Left forelimb (tissue), 1 donor: ENCODE measurements at regions not wholly inside any gene's neighbourhood (a gene's known extent, or its start where the extent isn't known, plus 50 kb on each side); places are given as distances from the start of the nearest gene placed in this dataset.
"Not testable (repeated sequence)": the region's sequence is repeated elsewhere in the genome, so short reads cannot be mapped to it uniquely, and the experiment has no call there.

Experiments
- DNase-seq: peaks from one replicate; pipeline ENCODE4 v3.0.0-alpha.2; 2018; ENCODE audit warnings: low spot score

- DNase-seq: no peak
These were observed 332.9 kb downstream of the PCNX1 start for GRCh38 chr14:71240171-71240570.

- DNase-seq: no peak
These were observed 333.7 kb downstream of the PCNX1 start for GRCh38 chr14:71240866-71241520.

GRCh38 chr14:71242237-71242748 lies 335.0 kb downstream of the PCNX1 start:
- no peak for DNase-seq

GRCh38 chr14:71243697-71244096 lies 336.4 kb downstream of the PCNX1 start:
- DNase-seq: no peak

GRCh38 chr14:71244341-71244740 lies 337.1 kb downstream of the PCNX1 start:
- DNase-seq: no peak

- DNase-seq: no peak
These were observed 338.6 kb downstream of the PCNX1 start for GRCh38 chr14:71245659-71246361.

GRCh38 chr14:71246539-71246938 lies 339.3 kb downstream of the PCNX1 start:
- DNase-seq: no peak

- DNase-seq: no peak
These were observed 339.8 kb downstream of the PCNX1 start for GRCh38 chr14:71247106-71247505.

- DNase-seq: no peak
These were observed 340.9 kb downstream of the PCNX1 start for GRCh38 chr14:71248194-71248593.

GRCh38 chr14:71250347-71250746 lies 343.1 kb downstream of the PCNX1 start:
- DNase-seq: no peak

GRCh38 chr14:71250791-71251190 lies 343.5 kb downstream of the PCNX1 start:
- no peak for DNase-seq

GRCh38 chr14:71254091-71254719 lies 346.9 kb downstream of the PCNX1 start:
- DNase-seq: not testable (repeated sequence)

GRCh38 chr14:71261206-71261605 lies 353.9 kb downstream of the PCNX1 start:
- DNase-seq: no peak

GRCh38 chr14:71262441-71262840 lies 355.2 kb downstream of the PCNX1 start:
- no peak for DNase-seq

GRCh38 chr14:71264260-71264659 lies 357.0 kb downstream of the PCNX1 start:
- DNase-seq: no peak

- no peak for DNase-seq
These were observed 359.8 kb downstream of the PCNX1 start for GRCh38 chr14:71267007-71267513.

- DNase-seq: no peak
These were observed 360.4 kb downstream of the PCNX1 start for GRCh38 chr14:71267691-71268090.

GRCh38 chr14:71270111-71270510 lies 362.9 kb downstream of the PCNX1 start:
- no peak for DNase-seq

- DNase-seq: no peak
These were observed 364.1 kb downstream of the PCNX1 start for GRCh38 chr14:71271166-71271945.

GRCh38 chr14:71273366-71273765 lies 366.1 kb downstream of the PCNX1 start:
- no peak for DNase-seq

GRCh38 chr14:71284048-71284447 lies 376.8 kb downstream of the PCNX1 start:
- DNase-seq: no peak

GRCh38 chr14:71286126-71286525 lies 378.9 kb downstream of the PCNX1 start:
- DNase-seq: no peak
